ENCODE measurements at regions not wholly inside any gene's neighbourhood (a gene's known extent, or its start where the extent isn't known, plus 50 kb on each side); places are given as distances from the start of the nearest gene placed in this dataset.

- TF ChIP-seq REST (IDR thresholded peaks at IDR 0.05; ENCODE audit: unreplicated experiment) (no peak), CTCF (conservative IDR thresholded peaks at IDR 0.05; ENCODE audit: low read depth in 2 of 2) (no peak), ZNF331 (CRISPR knock-in tag; IDR thresholded peaks at IDR 0.05; ENCODE audit: low read depth) (no peak)
Observed at GRCh38 chr5:54679686-54680085, 162.1 kb downstream of the SNX18 start (continued).

DNA sequence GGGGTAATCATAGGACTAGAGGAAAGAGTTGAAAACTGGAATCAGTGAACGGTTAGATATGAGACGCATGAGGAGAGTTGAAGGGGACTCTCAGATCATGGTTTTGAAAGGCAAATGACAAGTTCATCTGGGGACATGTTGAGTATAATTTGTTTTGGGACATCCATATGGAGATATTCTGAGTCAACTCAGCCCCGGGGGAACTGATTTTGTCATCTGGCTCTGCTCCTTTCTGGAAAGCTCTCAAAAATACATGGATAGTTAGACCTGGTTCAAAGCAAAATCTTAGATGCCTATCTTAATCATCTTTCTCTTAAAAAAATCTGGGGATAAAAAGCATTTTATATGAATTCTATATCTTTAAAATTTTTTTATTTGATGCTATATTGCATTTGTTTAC lies 161.2 kb downstream of the SNX18 start:
- no peak overlapping the region for H2AFZ ChIP-seq
- ATAC-seq (no peak), DNase-seq (ENCODE audit: low spot score) (no peak)
- H3K27ac Mint-ChIP-seq: no peak overlapping the region
- no peaks in the 10 kb centered on the region for H3K4me1 Mint-ChIP-seq
- H4K20me1 ChIP-seq (replicated peaks; ENCODE audit: insufficient read depth): no peaks in the 10 kb centered on the region
- no peaks in the 10 kb centered on the region for H3K27me3 ChIP-seq (ENCODE audit: insufficient read depth)
- H3K36me3 Mint-ChIP-seq (ENCODE audit: low read depth): no peaks in the 10 kb centered on the region
- H3K4me3 Mint-ChIP-seq: no peak overlapping the region
- H3K4me3 ChIP-seq: no peak overlapping the region
- no peaks in the 10 kb centered on the region for H3K9me3 Mint-ChIP-seq
- no peak overlapping the region for H3K4me2 ChIP-seq
- H3K27ac ChIP-seq (ENCODE audit: low read depth): no peak overlapping the region
- no peaks in the 10 kb centered on the region for H3K9me2 ChIP-seq (ENCODE audit: insufficient read depth)
- H3K79me2 ChIP-seq (replicated peaks; ENCODE audit: insufficient read depth): no peaks in the 10 kb centered on the region
- H3K27me3 Mint-ChIP-seq (ENCODE audit: insufficient read depth, low read depth, poor library complexity): no peaks in the 10 kb centered on the region
- TF ChIP-seq ZNF331 (CRISPR knock-in tag; IDR thresholded peaks at IDR 0.05; ENCODE audit: low read depth) (no peak), CREB1 (CRISPR knock-in tag; IDR thresholded peaks at IDR 0.05; ENCODE audit: low read depth) (no peak), CTCF (conservative IDR thresholded peaks at IDR 0.05; ENCODE audit: low read depth in 2 of 2) (no peak), ETS1 (IDR thresholded peaks at IDR 0.05) (no peak), POLR2AphosphoS5 (IDR thresholded peaks at IDR 0.05; ENCODE audit: low read depth) (no peak), JUNB (IDR thresholded peaks at IDR 0.05; ENCODE audit: unreplicated experiment) (no peak), ZNF462 (CRISPR knock-in tag; IDR thresholded peaks at IDR 0.05) (no peak), STAT1 (IDR thresholded peaks at IDR 0.05; ENCODE audit: unreplicated experiment) (no peak), EZH2phosphoT487 (IDR thresholded peaks at IDR 0.05; ENCODE audit: unreplicated experiment) (no peak)
- H3K4me1 ChIP-seq (ENCODE audit: insufficient read depth): no peaks in the 10 kb centered on the region
- no peaks in the 10 kb centered on the region for H3K36me3 ChIP-seq (ENCODE audit: insufficient read depth)
- no peaks in the 10 kb centered on the region for H3F3A ChIP-seq (replicated peaks; ENCODE audit: low read depth)

Measured in GM23338 (cell line).